HCT116 (cell line): ENCODE measurements at regions not wholly inside any gene's neighbourhood (a gene's known extent, or its start where the extent isn't known, plus 50 kb on each side); places are given as distances from the start of the nearest gene placed in this dataset.
"Not testable (repeated sequence)": the region's sequence is repeated elsewhere in the genome, so short reads cannot be mapped to it uniquely, and the experiment has no call there.

ENCODE experiments used
- CBX3 ChIP-seq: IDR thresholded peaks from 2 replicates; pipeline ENCODE4 v1.6.1; 2012; ENCODE audit warnings: low read depth
- CEBPB ChIP-seq: IDR thresholded peaks from 2 replicates; pipeline ENCODE4 v1.6.1; 2012; ENCODE audit warnings: low read depth
- CTCF ChIP-seq, 3 experiments: fragments of 200-600 bp in 1 of 3; sonication (generic) in 1 of 3; IDR thresholded peaks in 2 of 3; conservative IDR thresholded peaks in 1 of 3; 2 replicates each; pipeline ENCODE4 v1.5.1; 2012 to 2017; ENCODE audit warnings: low read depth in 2 of 3, low read length in 2 of 3, antibody characterized with exemption in 1 of 3, borderline replicate concordance in 1 of 3, control low read depth in 1 of 3, mild to moderate bottlenecking in 1 of 3, mixed read lengths in 1 of 3, mixed run types in 1 of 3, moderate library complexity in 1 of 3; ENCODE audit not compliant: insufficient read depth in 1 of 3
- EGR1 ChIP-seq: IDR thresholded peaks from 2 replicates; pipeline ENCODE4 v1.6.1; 2012; ENCODE audit warnings: low read depth
- EZH2 ChIP-seq: fragments of 200-600 bp; sonication (generic); IDR thresholded peaks from 2 replicates; pipeline ENCODE4 v1.6.1; 2017; ENCODE audit warnings: antibody characterized with exemption, mixed run types
- FOSL1 ChIP-seq: IDR thresholded peaks from 2 replicates; pipeline ENCODE4 v1.6.1; 2012; ENCODE audit warnings: low read depth
- POLR2A ChIP-seq: IDR thresholded peaks from 2 replicates; pipeline ENCODE4 v1.7.0; 2011; ENCODE audit warnings: borderline replicate concordance; ENCODE audit not compliant: insufficient read depth, insufficient read length; ENCODE audit errors: extremely low read depth
- POLR2AphosphoS5 ChIP-seq: IDR thresholded peaks from 2 replicates; pipeline ENCODE4 v1.6.1; 2011; ENCODE audit warnings: mild to moderate bottlenecking, low read depth, low read length, moderate library complexity
- RAD21 ChIP-seq: IDR thresholded peaks from 2 replicates; pipeline ENCODE4 v1.6.1; 2012; ENCODE audit warnings: low read depth, mild to moderate bottlenecking
- SIN3A ChIP-seq: IDR thresholded peaks from 2 replicates; pipeline ENCODE4 v1.6.1; 2012; ENCODE audit warnings: low read depth
- SP1 ChIP-seq: IDR thresholded peaks from 2 replicates; pipeline ENCODE4 v1.6.1; 2012; ENCODE audit warnings: low read depth
- TCF7L2 ChIP-seq: IDR thresholded peaks from 2 replicates; pipeline ENCODE4 v1.7.0; 2011; ENCODE audit warnings: borderline replicate concordance, inconsistent platforms; ENCODE audit not compliant: insufficient read depth, insufficient read length; ENCODE audit errors: extremely low read depth
- ZNF274 ChIP-seq: fragments of 200-500 bp; sonication (Bioruptor generic); IDR thresholded peaks from 2 replicates; pipeline ENCODE4 v1.6.1; 2014; ENCODE audit warnings: mild to moderate bottlenecking, low read depth, low read length, inconsistent platforms
- TF ChIP-seq, protein P1 (sequence below): IDR thresholded peaks from 2 replicates; pipeline ENCODE4 v1.6.1; 2012; ENCODE audit warnings: low read depth

GRCh38 chr1:118803128-118803527 lies 185.0 kb downstream of the TBX15 start:
- TF ChIP-seq CTCF (IDR thresholded peaks at IDR 0.05 in 2 of 3, conservative IDR thresholded peaks at IDR 0.05 in 1 of 3; ENCODE audit: borderline replicate concordance in 1 of 3, insufficient read depth in 1 of 3, low read depth in 2 of 3, low read length in 2 of 3); POLR2A; TCF7L2; ZNF274; EGR1; POLR2AphosphoS5; RAD21; SIN3A; CEBPB; CBX3; FOSL1; SP1; EZH2: not testable (repeated sequence)
- TF ChIP-seq, protein P1, sequence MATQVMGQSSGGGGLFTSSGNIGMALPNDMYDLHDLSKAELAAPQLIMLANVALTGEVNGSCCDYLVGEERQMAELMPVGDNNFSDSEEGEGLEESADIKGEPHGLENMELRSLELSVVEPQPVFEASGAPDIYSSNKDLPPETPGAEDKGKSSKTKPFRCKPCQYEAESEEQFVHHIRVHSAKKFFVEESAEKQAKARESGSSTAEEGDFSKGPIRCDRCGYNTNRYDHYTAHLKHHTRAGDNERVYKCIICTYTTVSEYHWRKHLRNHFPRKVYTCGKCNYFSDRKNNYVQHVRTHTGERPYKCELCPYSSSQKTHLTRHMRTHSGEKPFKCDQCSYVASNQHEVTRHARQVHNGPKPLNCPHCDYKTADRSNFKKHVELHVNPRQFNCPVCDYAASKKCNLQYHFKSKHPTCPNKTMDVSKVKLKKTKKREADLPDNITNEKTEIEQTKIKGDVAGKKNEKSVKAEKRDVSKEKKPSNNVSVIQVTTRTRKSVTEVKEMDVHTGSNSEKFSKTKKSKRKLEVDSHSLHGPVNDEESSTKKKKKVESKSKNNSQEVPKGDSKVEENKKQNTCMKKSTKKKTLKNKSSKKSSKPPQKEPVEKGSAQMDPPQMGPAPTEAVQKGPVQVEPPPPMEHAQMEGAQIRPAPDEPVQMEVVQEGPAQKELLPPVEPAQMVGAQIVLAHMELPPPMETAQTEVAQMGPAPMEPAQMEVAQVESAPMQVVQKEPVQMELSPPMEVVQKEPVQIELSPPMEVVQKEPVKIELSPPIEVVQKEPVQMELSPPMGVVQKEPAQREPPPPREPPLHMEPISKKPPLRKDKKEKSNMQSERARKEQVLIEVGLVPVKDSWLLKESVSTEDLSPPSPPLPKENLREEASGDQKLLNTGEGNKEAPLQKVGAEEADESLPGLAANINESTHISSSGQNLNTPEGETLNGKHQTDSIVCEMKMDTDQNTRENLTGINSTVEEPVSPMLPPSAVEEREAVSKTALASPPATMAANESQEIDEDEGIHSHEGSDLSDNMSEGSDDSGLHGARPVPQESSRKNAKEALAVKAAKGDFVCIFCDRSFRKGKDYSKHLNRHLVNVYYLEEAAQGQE: not testable (repeated sequence)
